HG03469 (cell line): ENCODE measurements at regions not wholly inside any gene's neighbourhood (a gene's known extent, or its start where the extent isn't known, plus 50 kb on each side); places are given as distances from the start of the nearest gene placed in this dataset.
A peak's percentile ranks its signal among the peaks of the same experiment; 100 is the strongest.
"Not testable (repeated sequence)": the region's sequence is repeated elsewhere in the genome, so short reads cannot be mapped to it uniquely, and the experiment has no call there.

Source experiments
- ATAC-seq: cut with Tn5 transposase; IDR thresholded peaks from one replicate; pipeline ENCODE4 v1.9.1; 2021; ENCODE audit warnings: mild to moderate bottlenecking, moderate library complexity, moderate number of reproducible peaks; ENCODE audit not compliant: unreplicated experiment

GRCh38 chr1:83527987-83528386 is 470.9 kb downstream of the TTLL7 start:
- ATAC-seq, result no peak

GRCh38 chr1:83520797-83521196 is 478.1 kb downstream of the TTLL7 start:
- ATAC-seq, result no peak

GRCh38 chr1:83516369-83516768 is 482.6 kb downstream of the TTLL7 start:
- ATAC-seq, result no peak

- no peak for ATAC-seq
These were observed 483.3 kb downstream of the TTLL7 start for GRCh38 chr1:83515578-83516154.

GRCh38 chr1:83512373-83513193 is 486.3 kb downstream of the TTLL7 start:
- ATAC-seq, result no peak

GRCh38 chr1:83511146-83511726 is 487.7 kb downstream of the TTLL7 start:
- ATAC-seq, result no peak

- ATAC-seq, result no peak
These were observed 489.6 kb downstream of the TTLL7 start for GRCh38 chr1:83509301-83509781.

GRCh38 chr1:83508485-83509151 is 490.3 kb downstream of the TTLL7 start:
- peak; percentile 98 for ATAC-seq

- no peak for ATAC-seq
These were observed 493.8 kb downstream of the TTLL7 start for GRCh38 chr1:83505148-83505547.

- no peak for ATAC-seq
These were observed 495.8 kb downstream of the TTLL7 start for GRCh38 chr1:83503153-83503552.

GRCh38 chr1:83500987-83501591 is 497.8 kb downstream of the TTLL7 start:
- ATAC-seq, result peak; percentile 86

- ATAC-seq, result no peak
These were observed 498.4 kb downstream of the TTLL7 start for GRCh38 chr1:83500531-83500930.

- ATAC-seq, result peak; percentile 40
These were observed 498.9 kb downstream of the TTLL7 start for GRCh38 chr1:83499998-83500397.

- ATAC-seq, result no peak
These were observed 501.4 kb downstream of the TTLL7 start for GRCh38 chr1:83497563-83497962.

- ATAC-seq, result no peak
These were observed 503.4 kb downstream of the TTLL7 start for GRCh38 chr1:83495560-83495959.

- ATAC-seq, result no peak
These were observed 505.3 kb downstream of the TTLL7 start for GRCh38 chr1:83493633-83494032.

- ATAC-seq, result no peak
These were observed 507.0 kb downstream of the TTLL7 start for GRCh38 chr1:83491930-83492329.

GRCh38 chr1:83490988-83491387 is 507.9 kb downstream of the TTLL7 start:
- ATAC-seq, result no peak

- peak; percentile 85 for ATAC-seq
These were observed 510.8 kb downstream of the TTLL7 start for GRCh38 chr1:83488105-83488504.

GRCh38 chr1:83487460-83487859 is 511.5 kb downstream of the TTLL7 start:
- not testable (repeated sequence) for ATAC-seq
